NT2/D1 (cell line): ENCODE measurements at regions not wholly inside any gene's neighbourhood (a gene's known extent, or its start where the extent isn't known, plus 50 kb on each side); places are given as distances from the start of the nearest gene placed in this dataset.

Source experiments
- SUZ12 ChIP-seq: IDR thresholded peaks from 2 replicates; pipeline ENCODE4 v1.6.1; 2011; ENCODE audit not compliant: insufficient read length, insufficient read depth; ENCODE audit errors: extremely low read depth
- YY1 ChIP-seq: IDR thresholded peaks from 2 replicates; pipeline ENCODE4 v1.6.1; 2011; ENCODE audit not compliant: insufficient read length, insufficient read depth

- TF ChIP-seq YY1, result no peak
- no peak for TF ChIP-seq SUZ12
Measured at GRCh38 chr11:23959462-23959861, 537.4 kb upstream of the LUZP2 start.
